GM21528 (cell line): ENCODE measurements at regions not wholly inside any gene's neighbourhood (a gene's known extent, or its start where the extent isn't known, plus 50 kb on each side); places are given as distances from the start of the nearest gene placed in this dataset.
A peak's percentile ranks its signal among the peaks of the same experiment; 100 is the strongest.
"Not testable (repeated sequence)": the region's sequence is repeated elsewhere in the genome, so short reads cannot be mapped to it uniquely, and the experiment has no call there.

Experiments used
- ATAC-seq: cut with Tn5 transposase; IDR thresholded peaks from one replicate; pipeline ENCODE4 v1.9.1; 2021; ENCODE audit warnings: mild to moderate bottlenecking, moderate library complexity; ENCODE audit not compliant: unreplicated experiment, low FRiP score

DNA sequence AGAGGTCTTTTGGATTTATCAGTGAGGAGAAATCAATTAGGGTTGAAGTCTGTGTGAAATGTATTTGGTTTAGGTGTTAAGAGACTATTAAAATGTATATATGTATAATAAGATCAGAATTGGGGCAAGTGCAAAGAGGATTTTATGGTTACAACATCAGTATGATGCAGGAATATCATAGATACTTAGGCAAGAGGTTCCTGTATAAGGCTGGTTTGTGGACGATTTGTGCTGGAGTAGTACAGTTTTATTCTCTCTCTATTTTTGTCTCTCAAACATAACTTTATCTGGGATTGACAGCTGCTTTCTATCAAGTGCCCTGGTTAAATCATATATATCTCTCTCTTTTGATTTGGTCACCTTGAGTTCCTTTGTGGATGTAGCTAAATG lies 142.5 kb downstream of the CTH start:
- no peak for ATAC-seq

- no peak for ATAC-seq
Observed at GRCh38 chr1:70554341-70554740, 143.3 kb downstream of the CTH start.

GRCh38 chr1:70556541-70556940 lies 145.5 kb downstream of the CTH start:
- no peak for ATAC-seq

- no peak for ATAC-seq
Observed at GRCh38 chr1:70567167-70567566, 156.1 kb downstream of the CTH start.

DNA sequence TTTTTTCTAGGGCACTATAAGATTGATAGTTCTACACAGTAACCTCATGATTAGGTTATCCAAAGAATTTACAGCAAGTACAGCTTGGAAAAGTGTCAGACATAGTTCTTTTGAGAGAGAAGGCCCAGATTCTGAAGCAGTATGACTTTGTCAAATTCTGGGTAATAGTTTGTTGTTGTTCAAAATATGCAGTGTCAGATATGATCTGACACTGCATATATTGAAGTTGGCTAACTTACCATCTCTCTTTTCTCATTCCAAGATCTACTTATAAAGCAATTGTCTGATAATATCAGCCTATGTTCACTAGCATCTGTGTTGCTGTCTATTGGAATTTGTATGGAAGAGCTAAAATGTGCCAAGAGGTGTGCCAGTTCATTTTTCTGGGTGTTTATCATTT lies 160.1 kb downstream of the CTH start:
- ATAC-seq: no peak

- no peak for ATAC-seq
Observed at GRCh38 chr1:70573317-70573843, 162.3 kb downstream of the CTH start.

GRCh38 chr1:70581661-70582060 lies 170.6 kb downstream of the CTH start:
- no peak for ATAC-seq

DNA sequence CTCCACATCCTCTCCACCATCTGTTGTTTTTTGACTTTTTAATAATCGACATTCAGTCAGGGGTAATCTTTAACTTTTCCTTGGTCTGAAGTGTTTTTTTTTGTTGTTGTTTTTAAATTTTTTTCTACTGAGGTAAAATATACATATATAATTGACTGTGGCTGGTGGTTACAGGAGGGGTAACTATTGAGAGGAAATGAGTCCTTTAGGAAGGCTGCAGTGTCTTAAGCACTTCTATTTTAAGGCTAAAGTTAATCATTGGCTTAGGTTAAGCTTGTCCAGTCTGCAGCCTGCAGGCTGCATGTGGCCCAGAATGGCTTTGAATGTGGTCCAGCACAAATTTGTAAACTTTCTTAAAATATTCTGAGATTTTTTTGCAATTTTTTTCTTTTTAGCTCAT lies 172.5 kb downstream of the CTH start:
- ATAC-seq: peak; percentile 97

GRCh38 chr1:70586046-70586445 lies 175.0 kb downstream of the CTH start:
- no peak for ATAC-seq

DNA sequence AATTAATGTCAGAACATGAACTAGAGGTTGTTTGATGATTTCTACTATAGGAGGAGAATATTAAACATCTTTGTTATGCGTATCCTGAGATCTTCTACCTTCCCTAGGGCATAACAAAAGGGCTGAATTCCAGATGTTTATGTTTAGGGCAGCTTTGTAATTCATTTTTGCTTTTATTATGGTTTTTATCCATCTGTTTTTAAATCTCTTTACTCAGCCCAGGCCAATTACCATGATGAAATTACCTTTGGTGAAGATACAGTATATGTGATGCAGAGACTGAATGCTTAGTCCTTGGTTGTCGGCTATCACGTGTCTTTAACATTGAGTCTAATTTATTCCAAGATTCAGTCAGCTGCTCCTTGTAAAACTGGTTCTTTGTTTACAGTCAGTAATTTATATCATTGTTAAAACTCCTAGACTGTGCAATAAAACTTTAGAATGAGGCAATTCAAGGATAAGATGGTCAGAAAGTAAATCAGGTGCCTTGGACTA lies 176.9 kb downstream of the CTH start:
- ATAC-seq: no peak

- ATAC-seq: not testable (repeated sequence)
Observed at GRCh38 chr1:70593551-70593950, 182.5 kb downstream of the CTH start.

DNA sequence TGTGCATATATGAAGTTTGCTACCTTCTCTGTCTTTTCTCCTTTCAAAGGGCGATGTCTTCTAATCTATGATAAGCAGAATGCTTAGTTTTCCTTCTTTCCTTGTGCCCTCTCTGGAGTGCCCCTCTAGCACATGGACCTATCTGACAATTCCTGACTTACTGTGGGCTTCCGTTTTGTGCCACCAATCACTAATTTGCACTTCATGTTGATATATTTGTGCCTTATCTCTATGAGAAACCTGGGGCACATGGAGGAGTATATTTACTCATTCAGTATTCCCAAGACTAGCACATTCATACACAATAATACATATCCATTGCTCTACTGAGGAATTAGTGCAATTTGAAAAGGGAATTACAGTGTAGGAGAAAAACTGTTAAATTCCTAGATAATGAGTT lies 197.7 kb downstream of the CTH start:
- ATAC-seq: no peak

DNA sequence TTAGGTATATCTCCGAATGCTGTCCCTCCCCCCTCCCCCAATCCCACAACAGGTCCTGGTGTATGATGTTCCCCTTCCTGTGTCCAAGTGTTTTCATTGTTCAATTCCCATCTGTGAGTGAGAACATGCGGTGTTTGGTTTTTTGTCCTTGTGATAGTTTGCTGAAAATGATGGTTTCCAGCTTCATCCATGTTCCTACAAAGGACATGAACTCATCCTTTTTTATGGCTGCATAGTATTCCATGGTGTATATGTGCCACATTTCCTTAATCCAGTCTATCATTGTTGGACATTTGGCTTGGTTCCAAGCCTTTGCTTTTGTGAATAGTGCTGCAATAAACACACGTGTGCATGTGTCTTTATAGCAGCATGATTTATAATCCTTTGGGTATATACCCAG lies 199.1 kb downstream of the CTH start:
- not testable (repeated sequence) for ATAC-seq

DNA sequence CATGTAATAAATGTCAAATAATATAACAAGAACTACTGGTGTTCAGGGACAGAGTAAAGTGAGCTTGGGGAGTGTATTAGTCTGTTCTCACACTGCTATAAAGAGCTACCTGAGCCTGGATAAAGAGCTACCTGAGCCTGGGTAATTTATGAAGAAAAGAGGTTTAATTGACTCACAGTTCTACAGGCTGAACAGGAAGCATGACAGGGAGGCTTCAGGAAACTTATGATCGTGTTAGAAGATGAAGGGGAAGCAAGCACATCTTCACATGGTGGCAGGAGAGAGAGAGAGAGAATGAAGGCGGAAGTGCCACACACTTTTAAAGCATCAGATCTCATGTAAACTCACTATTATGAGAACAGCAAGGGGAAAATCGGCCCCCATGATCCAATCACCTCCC lies 205.9 kb downstream of the CTH start:
- ATAC-seq: no peak

DNA sequence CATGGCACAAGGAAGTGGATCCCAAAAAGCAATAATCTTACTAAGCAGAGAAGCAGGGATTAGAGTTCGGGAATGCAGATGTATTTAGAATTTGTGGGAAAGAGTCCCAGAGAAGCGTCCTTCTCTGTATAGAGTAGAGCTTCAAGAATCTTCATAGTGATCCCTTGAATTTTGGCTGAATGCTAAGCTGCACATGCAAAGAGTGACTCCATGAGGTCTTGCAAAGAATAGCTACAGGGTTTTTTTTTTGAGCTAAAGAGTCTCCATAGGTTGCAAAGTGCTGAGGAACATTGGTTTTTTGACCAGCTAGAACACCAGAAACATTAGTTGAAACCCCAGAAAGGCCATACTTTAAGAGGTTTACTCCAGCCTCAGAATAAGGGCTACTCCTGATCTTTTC lies 206.7 kb downstream of the CTH start:
- ATAC-seq: no peak

DNA sequence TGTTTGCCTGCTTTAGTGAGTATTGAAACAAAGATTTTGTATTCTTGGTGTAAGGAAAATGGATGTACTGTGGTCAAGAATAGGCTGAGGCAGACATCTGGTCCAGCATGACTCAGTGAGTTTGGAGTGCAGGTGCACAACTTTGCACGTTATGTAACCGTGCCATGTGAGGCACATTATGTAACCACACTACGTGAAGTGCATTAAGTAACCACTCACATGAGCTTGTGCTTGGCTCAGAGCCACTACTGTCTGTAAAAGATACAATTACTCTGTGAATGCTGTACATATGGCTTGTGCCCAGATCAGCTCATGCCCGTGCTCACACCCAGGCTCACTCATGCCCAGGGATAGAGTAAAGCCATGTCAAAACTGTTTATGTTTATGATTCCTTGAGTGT lies 216.8 kb downstream of the CTH start:
- no peak for ATAC-seq

GRCh38 chr1:70628973-70629372 lies 217.9 kb downstream of the CTH start:
- no peak for ATAC-seq

GRCh38 chr1:70633004-70633403 lies 221.9 kb downstream of the CTH start:
- ATAC-seq: no peak

DNA sequence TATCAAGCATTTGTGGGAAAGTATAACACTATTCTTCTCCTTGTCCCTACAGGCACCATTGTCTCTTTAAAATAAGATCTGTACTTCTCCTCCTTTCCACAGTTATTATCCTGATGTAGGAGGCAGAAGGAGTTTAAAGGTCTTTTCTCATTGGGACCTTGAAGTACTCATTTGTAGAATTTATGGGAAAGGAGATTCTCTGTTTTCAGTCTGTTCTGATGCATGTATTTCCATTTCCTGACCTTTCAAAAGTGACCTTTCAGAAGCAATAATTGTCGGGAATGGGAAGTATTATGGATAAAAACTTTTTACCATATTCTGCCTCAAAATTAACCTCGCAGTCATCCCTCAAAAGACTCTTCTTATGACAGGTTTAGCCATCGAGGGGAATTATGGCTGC lies 224.8 kb downstream of the CTH start:
- no peak for ATAC-seq

- ATAC-seq: no peak
Observed at GRCh38 chr1:70641868-70642267, 230.8 kb downstream of the CTH start.

DNA sequence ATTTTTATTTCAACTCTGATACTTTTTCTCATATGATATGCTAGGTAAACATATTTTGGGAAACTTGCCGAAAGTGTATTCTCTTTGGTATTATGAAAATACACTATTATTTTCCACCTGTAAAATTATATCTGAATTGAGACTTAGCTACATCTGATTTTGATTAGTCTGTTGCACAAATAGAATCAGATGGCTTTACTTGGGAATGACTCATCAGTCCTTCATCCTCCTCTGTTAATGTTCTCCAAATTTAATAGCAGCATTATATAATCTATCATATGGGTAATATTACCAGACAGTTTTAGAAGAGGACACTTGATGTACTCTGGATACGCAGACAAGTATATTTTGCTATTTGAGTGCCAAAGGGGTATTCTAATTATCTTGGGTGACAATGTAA lies 245.3 kb downstream of the CTH start:
- ATAC-seq: no peak

DNA sequence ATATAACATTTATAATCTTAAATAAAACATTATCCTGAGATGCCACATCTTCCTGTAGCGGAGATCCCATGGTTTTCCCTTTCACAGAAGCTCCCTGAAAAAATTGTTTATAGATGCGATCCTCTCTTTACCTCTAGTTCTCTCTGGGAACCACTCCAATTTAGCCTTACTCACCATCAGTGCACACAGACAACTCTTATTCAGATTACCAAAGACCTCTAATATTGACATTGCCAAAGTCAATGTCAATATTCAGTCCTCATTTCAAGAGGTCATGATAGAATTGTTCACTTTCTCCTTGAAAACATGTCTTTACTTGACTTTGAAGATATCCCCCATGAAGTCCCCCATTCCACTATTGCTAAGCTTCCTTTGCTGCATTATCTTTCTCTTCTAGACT lies 248.8 kb downstream of the CTH start:
- no peak for ATAC-seq
